PC-9 (cell line): ENCODE measurements at regions not wholly inside any gene's neighbourhood (a gene's known extent, or its start where the extent isn't known, plus 50 kb on each side); places are given as distances from the start of the nearest gene placed in this dataset.
"Not testable (repeated sequence)": the region's sequence is repeated elsewhere in the genome, so short reads cannot be mapped to it uniquely, and the experiment has no call there.

ENCODE experiments used
- BruUV-seq: library from RNA; stranded (reverse); fragments of 400-500 nt; replicated peaks from 2 replicates; lab custom pipeline; 2021; lab: Mats Ljungman, UMichigan
- CTCF ChIA-PET: fragments of 300-600 bp; sonication (Branson Sonifier 250); formaldehyde crosslinking; loops from one replicate; lab custom pipeline; 2022; ENCODE audit warnings: antibody characterized with exemption; lab: Charles Lee
- POLR2A ChIA-PET: fragments of 300-600 bp; sonication (Branson Sonifier 250); formaldehyde crosslinking; loops from one replicate; lab custom pipeline; 2022; ENCODE audit warnings: antibody characterized with exemption; ENCODE audit not compliant: unreplicated experiment; lab: Charles Lee
- DNase-seq, 2 experiments: peaks; one replicate each; pipeline versions ENCODE4 v3.0.0 to v3.0.0-alpha.2; 2015 to 2022; ENCODE audit warnings: mixed read lengths in 1 of 2
- H2AFZ ChIP-seq: fragments of 200-600 bp; sonication (generic); 2 replicates; pipeline ENCODE4 v1.8.1; 2017; ENCODE audit warnings: antibody characterized with exemption
- H3F3A ChIP-seq: fragments of 200-600 bp; sonication (generic); 2 replicates; pipeline ENCODE4 v1.8.1; 2017; ENCODE audit warnings: antibody characterized with exemption, mild to moderate bottlenecking, low read depth; ENCODE audit not compliant: insufficient read depth
- H3K27ac ChIP-seq: fragments of 200-600 bp; sonication (generic); 2 replicates; pipeline ENCODE4 v1.6.1; 2016; ENCODE audit warnings: mixed run types
- H3K27me3 ChIP-seq: fragments of 200-600 bp; sonication (generic); 2 replicates; pipeline ENCODE4 v1.6.1; 2016; ENCODE audit warnings: low read depth, mixed run types; ENCODE audit not compliant: insufficient read depth
- H3K36me3 ChIP-seq: fragments of 200-600 bp; sonication (generic); 2 replicates; pipeline ENCODE4 v1.6.1; 2016; ENCODE audit warnings: low read depth, mixed run types
- H3K4me1 ChIP-seq: fragments of 200-600 bp; sonication (generic); replicated peaks from 2 replicates; pipeline ENCODE4 v1.6.1; 2016; ENCODE audit warnings: mixed run types; ENCODE audit not compliant: insufficient read depth
- H3K4me2 ChIP-seq: fragments of 200-600 bp; sonication (generic); 2 replicates; pipeline ENCODE4 v1.6.1; 2017; ENCODE audit warnings: mixed run types
- H3K4me3 ChIP-seq: fragments of 200-600 bp; sonication (generic); 2 replicates; pipeline ENCODE4 v1.6.1; 2016; ENCODE audit warnings: mixed run types
- H3K79me2 ChIP-seq: fragments of 200-600 bp; sonication (generic); 2 replicates; pipeline ENCODE4 v1.6.1; 2017; ENCODE audit warnings: low read depth, mixed run types
- H3K9me2 ChIP-seq: fragments of 200-600 bp; sonication (generic); 2 replicates; pipeline ENCODE4 v1.8.1; 2017; ENCODE audit warnings: mild to moderate bottlenecking; ENCODE audit not compliant: insufficient read depth
- H3K9me3 ChIP-seq: fragments of 200-600 bp; sonication (generic); 2 replicates; pipeline ENCODE4 v1.8.1; 2016; ENCODE audit warnings: low read depth; ENCODE audit not compliant: insufficient read depth
- H4K20me1 ChIP-seq: fragments of 200-600 bp; sonication (generic); 2 replicates; pipeline ENCODE4 v1.8.1; 2017; ENCODE audit not compliant: insufficient read depth
- EZH2 ChIP-seq: fragments of 200-600 bp; sonication (generic); IDR thresholded peaks from 2 replicates; pipeline ENCODE4 v1.8.0; 2017; ENCODE audit warnings: antibody characterized with exemption, low read depth
- intact Hi-C: fragments of 100-400 bp; cut with micrococcal nuclease; formaldehyde crosslinking; loops from one replicate; pipeline ENCODE4 v1.10.0; 2022; ENCODE audit not compliant: unreplicated experiment
- TF ChIP-seq, protein P1 (sequence below): fragments of 200-600 bp; sonication (generic); conservative IDR thresholded peaks from 2 replicates; pipeline ENCODE4 v1.6.1; 2017; ENCODE audit warnings: mixed run types, antibody characterized with exemption, mild to moderate bottlenecking, moderate library complexity

DNA sequence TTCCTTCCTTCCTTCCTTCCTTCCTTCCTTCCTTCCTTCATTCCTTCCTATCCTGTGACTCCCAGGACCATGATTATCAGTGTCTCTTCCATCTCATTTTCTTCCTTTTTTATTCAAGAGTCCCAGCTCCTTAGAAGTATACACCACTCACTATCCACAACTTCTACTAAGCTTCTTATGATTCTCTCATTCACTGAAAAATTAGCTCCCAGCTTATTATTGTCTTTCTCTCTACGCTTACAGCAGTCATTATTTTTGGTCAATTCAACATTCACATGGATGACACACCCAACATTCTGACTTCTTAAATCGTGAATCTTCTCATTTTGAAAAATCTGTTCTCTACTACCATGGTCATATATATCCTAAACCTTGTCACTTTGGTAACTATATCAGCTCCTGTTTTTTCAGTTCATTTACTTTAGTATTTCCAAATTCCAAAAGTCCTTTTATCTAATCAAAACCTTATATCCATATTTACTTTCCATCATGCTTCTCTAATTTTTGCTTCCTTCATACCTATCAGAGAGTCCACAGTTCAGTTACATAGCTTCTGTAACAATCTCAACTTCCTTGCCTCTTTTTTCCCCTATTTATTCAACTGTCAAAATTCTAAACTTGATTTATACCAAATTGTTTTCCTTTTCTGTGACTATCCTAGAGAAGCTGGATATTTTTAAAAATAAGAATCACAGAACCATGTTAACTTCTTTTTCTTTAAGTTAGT lies 677.5 kb downstream of the RAPGEF2 start:
- POLR2A ChIA-PET, result no interaction called here
- TF ChIP-seq, protein P1, sequence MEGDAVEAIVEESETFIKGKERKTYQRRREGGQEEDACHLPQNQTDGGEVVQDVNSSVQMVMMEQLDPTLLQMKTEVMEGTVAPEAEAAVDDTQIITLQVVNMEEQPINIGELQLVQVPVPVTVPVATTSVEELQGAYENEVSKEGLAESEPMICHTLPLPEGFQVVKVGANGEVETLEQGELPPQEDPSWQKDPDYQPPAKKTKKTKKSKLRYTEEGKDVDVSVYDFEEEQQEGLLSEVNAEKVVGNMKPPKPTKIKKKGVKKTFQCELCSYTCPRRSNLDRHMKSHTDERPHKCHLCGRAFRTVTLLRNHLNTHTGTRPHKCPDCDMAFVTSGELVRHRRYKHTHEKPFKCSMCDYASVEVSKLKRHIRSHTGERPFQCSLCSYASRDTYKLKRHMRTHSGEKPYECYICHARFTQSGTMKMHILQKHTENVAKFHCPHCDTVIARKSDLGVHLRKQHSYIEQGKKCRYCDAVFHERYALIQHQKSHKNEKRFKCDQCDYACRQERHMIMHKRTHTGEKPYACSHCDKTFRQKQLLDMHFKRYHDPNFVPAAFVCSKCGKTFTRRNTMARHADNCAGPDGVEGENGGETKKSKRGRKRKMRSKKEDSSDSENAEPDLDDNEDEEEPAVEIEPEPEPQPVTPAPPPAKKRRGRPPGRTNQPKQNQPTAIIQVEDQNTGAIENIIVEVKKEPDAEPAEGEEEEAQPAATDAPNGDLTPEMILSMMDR, result no peak
- TF ChIP-seq EZH2, result no peak
- no peaks in the 10 kb centered on the region for H3K9me3 ChIP-seq
- DNase-seq, result no peak
- BruUV-seq, result no TSS peak
- H3K27ac ChIP-seq, result no peak overlapping the region
- no peak overlapping the region for H3K4me3 ChIP-seq
- CTCF ChIA-PET, result no interaction called here
- no peaks in the 10 kb centered on the region for H3F3A ChIP-seq
- H3K36me3 ChIP-seq, result no peaks in the 10 kb centered on the region
- intact Hi-C loops, result no loop called here
- H3K27me3 ChIP-seq, result no peaks in the 10 kb centered on the region
- no peaks in the 10 kb centered on the region for H3K4me1 ChIP-seq
- no peak overlapping the region for H2AFZ ChIP-seq
- no peaks in the 10 kb centered on the region for H3K9me2 ChIP-seq
- no peaks in the 10 kb centered on the region for H3K79me2 ChIP-seq
- H3K4me2 ChIP-seq, result no peak overlapping the region
- H4K20me1 ChIP-seq, result no peaks in the 10 kb centered on the region

DNA sequence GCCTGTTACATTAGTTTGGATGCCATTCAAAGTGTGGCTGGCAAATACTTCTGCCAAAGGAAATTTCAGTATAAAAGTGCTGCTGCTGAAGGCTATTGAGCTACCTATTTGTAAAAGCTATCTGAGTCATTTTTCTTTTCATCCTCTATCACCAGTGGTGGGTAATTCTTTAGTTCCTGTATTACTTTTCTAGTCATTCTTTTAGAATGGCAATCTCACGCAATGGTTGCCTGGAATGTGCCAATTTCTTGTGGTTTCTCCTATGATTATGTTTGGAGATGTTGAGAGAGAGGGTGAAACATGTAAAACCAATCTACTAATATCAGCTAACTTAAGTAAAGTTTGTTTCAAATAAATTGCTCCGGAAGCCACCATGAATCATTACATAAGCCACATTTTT lies 685.0 kb downstream of the RAPGEF2 start:
- TF ChIP-seq EZH2, result no peak
- TF ChIP-seq, protein P1, result no peak
- no TSS peak for BruUV-seq
- Histone ChIP-seq H3K4me3 (no peak overlapping the region), H3K9me2 (no peaks in the 10 kb centered on the region), H3K9me3 (no peaks in the 10 kb centered on the region), H3K79me2 (no peaks in the 10 kb centered on the region), H2AFZ (no peak overlapping the region), H3K4me2 (no peak overlapping the region), H3K36me3 (no peaks in the 10 kb centered on the region), H3K4me1 (no peaks in the 10 kb centered on the region), H3K27ac (no peak overlapping the region), H3F3A (no peaks in the 10 kb centered on the region), H4K20me1 (no peaks in the 10 kb centered on the region), H3K27me3 (no peaks in the 10 kb centered on the region)
- DNase-seq, result no peak
- POLR2A ChIA-PET, result no interaction called here
- intact Hi-C loops, result no loop called here
- CTCF ChIA-PET, result no interaction called here

DNA sequence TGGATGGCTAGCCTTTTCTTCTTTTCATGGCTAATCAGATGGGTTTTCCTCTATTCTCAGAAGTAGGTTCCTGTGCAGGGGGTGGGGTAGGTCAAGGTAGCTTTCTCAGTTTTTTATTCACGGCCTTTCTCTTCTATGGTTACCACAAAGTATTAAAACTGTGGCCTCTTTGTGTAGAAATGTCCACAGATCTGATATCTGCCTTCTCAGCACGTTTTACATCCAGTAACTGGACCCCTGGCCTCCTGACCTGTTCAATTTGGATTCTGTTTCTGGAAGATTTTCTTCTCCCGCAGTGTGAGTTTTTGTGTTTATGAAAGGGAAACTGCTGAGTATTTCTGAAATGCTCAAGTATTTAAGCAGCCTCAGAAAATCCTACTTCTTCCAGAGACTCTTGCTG lies 688.5 kb downstream of the RAPGEF2 start:
- no peaks in the 10 kb centered on the region for H3K9me3 ChIP-seq
- ChIA-PET POLR2A (no interaction called here), CTCF (no interaction called here)
- H3K4me3 ChIP-seq, result no peak overlapping the region
- no peak overlapping the region for H2AFZ ChIP-seq
- intact Hi-C loops, result no loop called here
- H3K36me3 ChIP-seq, result no peaks in the 10 kb centered on the region
- DNase-seq, result no peak
- H4K20me1 ChIP-seq, result no peaks in the 10 kb centered on the region
- no peaks in the 10 kb centered on the region for H3K9me2 ChIP-seq
- no peak overlapping the region for H3K27ac ChIP-seq
- TF ChIP-seq, protein P1, result no peak
- no peak for TF ChIP-seq EZH2
- H3F3A ChIP-seq, result no peaks in the 10 kb centered on the region
- no TSS peak for BruUV-seq
- H3K4me2 ChIP-seq, result no peak overlapping the region
- no peaks in the 10 kb centered on the region for H3K27me3 ChIP-seq
- no peaks in the 10 kb centered on the region for H3K4me1 ChIP-seq
- no peaks in the 10 kb centered on the region for H3K79me2 ChIP-seq

DNA sequence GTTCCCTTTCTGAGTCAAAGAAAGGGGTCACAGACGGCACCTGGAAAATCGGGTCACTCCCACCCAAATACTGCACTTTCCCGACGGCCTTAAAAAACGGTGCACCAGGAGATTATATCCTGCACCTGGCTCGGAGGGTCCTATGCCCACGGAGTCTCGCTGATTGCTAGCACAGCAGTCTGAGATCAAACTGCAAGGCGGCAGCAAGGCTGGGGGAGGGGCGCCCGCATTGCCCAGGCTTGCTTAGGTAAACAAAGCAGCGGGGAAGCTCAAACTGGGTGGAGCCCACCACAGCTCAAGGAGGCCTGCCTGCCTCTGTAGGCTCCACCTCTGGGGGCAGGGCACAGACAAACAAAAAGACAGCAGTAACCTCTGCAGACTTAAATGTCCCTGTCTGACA lies 701.7 kb downstream of the RAPGEF2 start:
- H3K79me2 ChIP-seq, H3K27ac ChIP-seq, H3K9me3 ChIP-seq, intact Hi-C loops, H3K4me1 ChIP-seq, POLR2A ChIA-PET, H3K9me2 ChIP-seq, H3F3A ChIP-seq, H4K20me1 ChIP-seq, H3K36me3 ChIP-seq, CTCF ChIA-PET, H3K27me3 ChIP-seq, BruUV-seq: not testable (repeated sequence)
- peak overlapping the region; percentile 74; the same call in 1 of the 2 replicates for H2AFZ ChIP-seq
- H3K4me3 ChIP-seq, result peak overlapping the region; percentile 55; the same call in 1 of the 2 replicates
- DNase-seq, result peak in 1 of 2 experiments; percentile 66
- H3K4me2 ChIP-seq, result peak overlapping the region; percentile 68
